Erythroblast (primary cell): ENCODE measurements at regions not wholly inside any gene's neighbourhood (a gene's known extent, or its start where the extent isn't known, plus 50 kb on each side); places are given as distances from the start of the nearest gene placed in this dataset.

Experiments
- GATA1 ChIP-seq: IDR thresholded peaks from 2 replicates; pipeline ENCODE4 v1.6.1; 2011; ENCODE audit warnings: low read depth, mild to moderate bottlenecking, control low read depth, low read length, moderate library complexity
- POLR2A ChIP-seq: IDR thresholded peaks from 2 replicates; pipeline ENCODE4 v1.6.1; 2011; ENCODE audit warnings: mild to moderate bottlenecking, low read length

GRCh38 chr7:13777242-13777641 is 212.2 kb downstream of the ETV1 start:
- TF ChIP-seq POLR2A (no peak), GATA1 (no peak)
